Esophagus muscularis mucosa (tissue), 3 donors: ENCODE measurements at regions not wholly inside any gene's neighbourhood (a gene's known extent, or its start where the extent isn't known, plus 50 kb on each side); places are given as distances from the start of the nearest gene placed in this dataset.

Source experiments
- POLR2A ChIP-seq: fragments of 450-650 bp; IDR thresholded peaks from one replicate; pipeline ENCODE4 v1.6.1; 2017; ENCODE audit warnings: antibody characterized with exemption, moderate library complexity, mild to moderate bottlenecking, low read depth
- POLR2AphosphoS5 ChIP-seq, 2 donors: sonication (generic); formaldehyde crosslinking; IDR thresholded peaks; one replicate each; pipeline ENCODE4 v1.6.1; 2017; ENCODE audit warnings: antibody characterized with exemption in 2 of 2
- TF ChIP-seq, protein P1 (sequence below), 3 experiments: fragments of 200-600 bp in 2 of 3; fragments of 450-650 bp in 1 of 3; sonication (generic) in 2 of 3; IDR thresholded peaks; one replicate each; pipeline ENCODE4 v1.5.1; 2017 to 2019; ENCODE audit warnings: antibody characterized with exemption in 3 of 3, mild to moderate bottlenecking in 2 of 3, moderate library complexity in 1 of 3

GRCh38 chr3:8187996-8188395 is 313.6 kb upstream of the LMCD1 start:
- TF ChIP-seq POLR2A (no peak), POLR2AphosphoS5 (IDR thresholded peaks at IDR 0.05) (no peak)
- TF ChIP-seq, protein P1, sequence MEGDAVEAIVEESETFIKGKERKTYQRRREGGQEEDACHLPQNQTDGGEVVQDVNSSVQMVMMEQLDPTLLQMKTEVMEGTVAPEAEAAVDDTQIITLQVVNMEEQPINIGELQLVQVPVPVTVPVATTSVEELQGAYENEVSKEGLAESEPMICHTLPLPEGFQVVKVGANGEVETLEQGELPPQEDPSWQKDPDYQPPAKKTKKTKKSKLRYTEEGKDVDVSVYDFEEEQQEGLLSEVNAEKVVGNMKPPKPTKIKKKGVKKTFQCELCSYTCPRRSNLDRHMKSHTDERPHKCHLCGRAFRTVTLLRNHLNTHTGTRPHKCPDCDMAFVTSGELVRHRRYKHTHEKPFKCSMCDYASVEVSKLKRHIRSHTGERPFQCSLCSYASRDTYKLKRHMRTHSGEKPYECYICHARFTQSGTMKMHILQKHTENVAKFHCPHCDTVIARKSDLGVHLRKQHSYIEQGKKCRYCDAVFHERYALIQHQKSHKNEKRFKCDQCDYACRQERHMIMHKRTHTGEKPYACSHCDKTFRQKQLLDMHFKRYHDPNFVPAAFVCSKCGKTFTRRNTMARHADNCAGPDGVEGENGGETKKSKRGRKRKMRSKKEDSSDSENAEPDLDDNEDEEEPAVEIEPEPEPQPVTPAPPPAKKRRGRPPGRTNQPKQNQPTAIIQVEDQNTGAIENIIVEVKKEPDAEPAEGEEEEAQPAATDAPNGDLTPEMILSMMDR (IDR thresholded peaks at IDR 0.05), result no peak
